GM21576 (cell line): ENCODE measurements at regions not wholly inside any gene's neighbourhood (a gene's known extent, or its start where the extent isn't known, plus 50 kb on each side); places are given as distances from the start of the nearest gene placed in this dataset.
"Not testable (repeated sequence)": the region's sequence is repeated elsewhere in the genome, so short reads cannot be mapped to it uniquely, and the experiment has no call there.

Experiments used
- ATAC-seq: cut with Tn5 transposase; IDR thresholded peaks from one replicate; pipeline ENCODE4 v1.9.1; 2021; ENCODE audit warnings: mild to moderate bottlenecking, moderate library complexity; ENCODE audit not compliant: unreplicated experiment

DNA sequence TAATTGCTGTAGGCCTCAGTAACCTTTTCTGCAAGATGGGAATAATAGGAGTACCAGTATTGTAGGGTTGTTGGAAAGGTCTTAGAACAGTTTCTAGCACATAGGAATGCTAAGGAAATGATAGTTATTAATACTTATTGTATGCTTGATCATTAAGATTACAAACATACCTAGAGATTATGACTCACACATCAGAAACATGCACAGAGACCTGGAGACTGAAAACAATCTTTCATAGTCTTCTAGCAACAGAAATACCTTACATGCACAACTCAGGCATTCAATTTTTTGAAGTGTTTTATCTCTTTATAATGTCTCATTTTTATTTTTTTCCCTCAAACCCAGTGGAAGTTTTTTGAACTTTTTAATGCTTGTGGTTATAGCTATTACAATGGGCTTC is 104.4 kb upstream of the ZBTB20 start:
- ATAC-seq = no peak

DNA sequence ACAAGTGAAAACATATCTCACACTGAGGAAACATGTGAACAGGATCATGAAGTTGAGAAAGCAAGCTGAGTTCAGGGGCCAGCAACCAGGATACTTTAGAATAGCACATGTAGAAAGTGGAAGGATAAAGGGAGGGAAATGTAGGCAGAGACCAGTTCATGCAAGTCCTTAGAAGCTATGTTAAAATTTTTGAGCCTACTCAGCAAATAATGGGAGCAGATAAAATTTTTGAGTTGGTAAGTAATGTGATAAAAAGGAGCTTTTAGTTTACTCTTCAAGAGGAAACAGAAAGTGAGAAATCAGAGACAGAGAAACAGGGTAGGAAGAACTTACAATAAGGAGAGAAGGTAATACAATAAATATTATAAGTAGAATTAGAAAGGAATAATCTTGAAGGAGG is 105.6 kb upstream of the ZBTB20 start:
- ATAC-seq = no peak

DNA sequence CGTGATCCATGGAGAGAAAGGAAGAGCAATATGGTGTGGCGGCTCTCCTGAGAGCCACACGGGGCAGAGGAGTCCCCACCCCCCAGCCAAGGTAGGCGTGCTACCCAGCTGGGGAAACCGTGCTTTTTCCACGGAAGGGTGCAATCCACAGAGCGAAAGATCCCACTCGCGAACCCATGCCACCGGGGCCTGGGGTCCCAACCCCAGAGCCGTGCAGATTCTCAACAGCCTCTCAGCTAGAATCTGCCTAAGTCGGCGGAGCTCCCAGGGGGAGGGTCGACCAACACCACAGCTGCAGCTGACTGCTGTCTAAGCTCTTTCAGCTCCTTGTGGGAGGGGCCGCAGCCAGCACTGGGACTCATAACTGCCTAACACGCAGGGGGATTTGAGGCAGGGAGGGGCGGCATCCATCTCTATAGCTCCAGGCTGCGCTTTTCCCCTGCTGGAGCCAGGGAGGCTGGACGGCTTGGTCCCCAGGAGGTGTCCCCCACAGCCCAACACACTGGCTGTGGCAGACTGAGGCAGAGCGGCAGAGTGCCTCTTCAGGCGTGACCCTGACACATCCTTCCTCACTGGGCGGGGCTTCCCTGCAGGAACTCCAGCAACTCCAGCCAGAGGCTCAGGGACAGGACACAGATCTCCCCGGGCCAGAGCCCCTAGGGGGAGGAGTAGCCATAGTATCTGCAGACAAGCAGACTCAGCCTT is 107.6 kb upstream of the ZBTB20 start:
- ATAC-seq = no peak

GRCh38 chr3:115255197-115255585 is 108.1 kb upstream of the ZBTB20 start:
- no peak for ATAC-seq

DNA sequence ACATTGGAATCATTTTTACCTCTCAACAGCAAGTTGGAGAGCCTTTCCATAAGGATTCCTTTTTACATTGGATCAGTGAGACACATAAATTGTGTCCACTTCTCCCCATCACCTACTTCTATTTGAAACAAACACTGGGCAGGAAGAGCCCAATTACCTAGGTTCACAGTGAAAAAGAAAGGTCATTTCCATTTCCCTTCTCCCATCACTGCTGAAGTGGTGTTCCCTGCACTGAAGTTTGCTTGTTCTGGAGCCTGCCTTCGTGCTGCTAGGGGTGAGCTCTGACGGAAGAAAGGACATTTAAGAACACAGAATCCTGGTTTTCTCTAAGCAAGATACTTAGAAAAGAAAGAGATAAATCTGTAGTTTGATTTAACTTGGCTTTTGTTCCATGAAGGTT is 123.8 kb upstream of the ZBTB20 start:
- no peak for ATAC-seq

- no peak for ATAC-seq
These were observed 125.1 kb upstream of the ZBTB20 start for GRCh38 chr3:115272036-115272824.

- ATAC-seq = no peak
These were observed 128.8 kb upstream of the ZBTB20 start for GRCh38 chr3:115275896-115276295.

DNA sequence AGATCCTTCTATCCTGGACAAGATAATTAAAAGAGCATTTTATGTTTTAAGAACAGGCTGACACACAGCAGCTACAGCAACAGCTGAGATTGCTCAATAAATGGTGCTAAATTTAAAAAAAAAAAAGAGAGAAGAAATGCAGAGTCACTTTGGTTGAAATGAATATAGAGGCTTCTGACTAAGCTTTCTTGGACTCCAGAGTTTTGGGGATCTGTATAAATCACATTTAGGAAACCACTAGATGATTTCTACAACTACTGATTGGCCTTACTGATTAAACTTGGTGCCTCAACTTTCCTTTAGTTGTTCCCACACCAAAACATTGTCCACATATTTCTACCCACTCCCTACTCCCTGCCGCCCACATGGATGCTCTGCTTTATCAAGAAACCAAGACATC is 132.9 kb upstream of the ZBTB20 start:
- ATAC-seq = no peak

- no peak for ATAC-seq
These were observed 133.4 kb upstream of the ZBTB20 start for GRCh38 chr3:115280506-115280905.

- ATAC-seq = no peak
These were observed 134.9 kb upstream of the ZBTB20 start for GRCh38 chr3:115281697-115282675.

GRCh38 chr3:115284980-115285379 is 137.9 kb upstream of the ZBTB20 start:
- no peak for ATAC-seq

DNA sequence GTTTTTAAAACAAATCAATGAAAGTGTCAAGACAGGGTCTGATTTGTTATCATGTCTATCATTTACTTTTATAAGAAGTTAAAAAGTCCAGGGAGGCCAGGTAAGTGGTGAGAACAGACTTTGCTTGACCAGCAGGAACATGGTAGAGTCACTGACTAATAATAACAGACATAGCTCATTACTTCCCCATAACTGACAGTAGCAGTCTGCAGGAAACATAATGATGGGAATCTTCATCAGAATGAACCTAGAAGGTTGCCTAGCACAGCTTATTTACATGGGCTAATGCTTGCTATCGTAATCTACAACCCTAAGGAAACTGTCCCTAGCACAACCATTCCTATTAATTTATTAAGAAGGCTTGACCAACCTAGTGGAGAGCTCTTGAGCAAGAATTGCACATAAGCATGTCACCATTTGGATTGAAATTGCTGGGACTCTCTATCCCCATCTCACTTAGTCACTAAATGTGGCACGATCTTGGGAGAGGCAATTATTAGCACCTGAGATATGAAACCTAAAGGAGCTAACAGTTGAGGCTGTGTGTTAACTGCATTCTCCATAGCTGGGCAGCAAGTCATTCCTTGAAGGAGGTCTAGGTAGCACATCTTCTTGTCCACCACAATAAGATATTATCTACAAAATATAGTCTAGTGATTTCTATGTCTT is 139.6 kb upstream of the ZBTB20 start:
- ATAC-seq = no peak

DNA sequence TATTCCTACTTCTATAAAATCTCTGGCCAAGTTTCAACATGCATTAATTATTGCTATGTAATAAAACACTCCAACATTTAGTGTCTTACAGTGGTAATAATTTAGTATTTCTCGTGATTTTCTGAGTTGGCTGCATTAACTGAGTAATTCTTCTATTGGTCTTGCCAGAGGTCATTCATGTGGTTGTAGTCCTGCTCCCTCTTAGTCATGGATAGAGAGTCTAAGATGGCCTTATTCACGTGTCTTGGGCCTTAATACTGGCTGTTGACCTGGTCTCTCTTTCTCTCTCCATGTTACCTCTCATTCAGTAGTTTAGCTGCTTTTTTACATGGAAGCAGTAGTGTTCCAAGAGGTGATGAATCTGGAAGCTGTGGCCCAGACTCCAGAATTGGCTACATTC is 140.1 kb upstream of the ZBTB20 start:
- ATAC-seq = no peak

GRCh38 chr3:115292131-115292530 is 145.0 kb upstream of the ZBTB20 start:
- no peak for ATAC-seq

DNA sequence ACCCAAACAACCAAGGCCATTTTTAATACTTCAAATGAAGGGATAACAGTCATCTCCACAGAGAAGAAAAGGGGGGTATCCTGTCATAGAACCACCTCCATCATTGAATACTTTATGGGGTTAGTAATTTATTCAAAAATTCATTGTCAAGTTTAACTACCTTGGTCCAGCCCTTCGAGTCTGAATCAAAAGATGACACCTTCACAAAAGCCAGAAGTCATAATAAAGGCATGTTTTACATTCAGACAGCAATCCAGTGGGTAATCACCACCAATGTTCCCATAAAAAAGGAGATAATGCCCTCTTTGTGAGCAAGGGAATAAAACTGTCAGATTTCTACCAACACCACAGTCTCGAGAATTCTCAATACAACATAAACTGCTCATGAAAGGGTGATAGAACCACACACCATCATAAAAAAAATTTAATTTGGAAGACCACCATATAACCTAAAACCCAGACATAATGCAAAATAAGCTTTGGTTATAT is 145.6 kb upstream of the ZBTB20 start:
- no peak for ATAC-seq

GRCh38 chr3:115293321-115293720 is 146.2 kb upstream of the ZBTB20 start:
- no peak for ATAC-seq

DNA sequence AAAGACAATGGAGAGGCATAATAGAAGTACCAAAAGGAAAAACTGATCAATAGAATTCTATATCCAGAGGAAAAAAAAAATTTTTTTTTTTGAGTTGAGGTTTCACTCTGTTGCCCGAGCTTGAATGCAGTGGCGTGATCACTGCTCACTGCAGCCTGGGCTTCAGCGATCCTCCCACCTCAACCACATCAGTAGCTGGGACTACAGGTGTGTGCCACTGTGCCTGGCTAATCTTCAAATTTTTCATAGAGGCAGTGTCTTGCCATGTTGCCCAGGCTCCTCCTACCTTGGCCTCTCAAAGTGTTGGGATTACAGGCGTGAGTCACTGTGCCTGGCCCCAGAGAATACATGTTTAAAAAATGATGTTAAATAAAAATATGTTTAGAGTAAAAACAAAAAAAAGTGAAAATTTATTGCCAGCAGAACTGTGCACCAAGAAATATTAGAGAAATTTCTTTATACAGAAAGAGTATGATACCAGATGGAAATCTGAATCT is 154.3 kb upstream of the ZBTB20 start:
- no peak for ATAC-seq

DNA sequence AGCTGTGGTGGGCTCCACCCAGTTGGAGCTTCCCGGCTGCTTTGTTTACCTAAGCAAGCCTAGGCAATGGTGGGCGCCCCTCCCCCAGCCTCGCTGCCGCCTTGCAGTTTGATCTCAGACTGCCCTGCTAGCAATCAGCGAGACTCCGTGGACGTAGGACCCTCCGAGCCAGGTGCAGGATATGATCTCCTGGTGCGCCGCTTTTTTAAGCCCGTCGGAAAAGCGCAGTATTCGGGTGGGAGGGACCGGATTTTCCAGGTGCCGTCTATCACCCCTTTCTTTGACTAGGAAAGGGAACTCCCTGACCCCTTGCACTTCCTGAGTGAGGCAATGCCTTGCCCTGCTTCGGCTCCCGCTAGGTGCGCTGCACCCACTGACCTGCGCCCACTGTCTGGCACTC is 170.9 kb upstream of the ZBTB20 start:
- not testable (repeated sequence) for ATAC-seq

DNA sequence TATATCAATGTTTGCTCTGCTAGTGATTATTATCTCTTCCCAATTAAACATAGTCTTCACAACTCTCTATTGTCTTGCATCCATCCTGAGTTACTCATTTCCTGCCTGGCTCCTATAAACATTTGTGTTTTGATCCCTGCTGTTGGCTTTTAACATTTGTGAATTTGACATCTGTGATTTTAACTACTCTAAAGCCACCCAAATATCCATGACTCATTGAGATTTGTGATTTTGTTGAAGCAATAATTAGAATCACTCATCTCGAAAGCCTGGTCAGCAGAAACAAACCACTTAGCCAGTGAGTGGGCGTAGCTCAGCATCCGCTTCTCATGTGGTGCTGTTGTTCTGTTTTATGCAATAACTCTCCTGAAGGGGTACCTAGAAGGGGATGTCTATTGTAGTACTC is 174.3 kb upstream of the ZBTB20 start:
- ATAC-seq = no peak

DNA sequence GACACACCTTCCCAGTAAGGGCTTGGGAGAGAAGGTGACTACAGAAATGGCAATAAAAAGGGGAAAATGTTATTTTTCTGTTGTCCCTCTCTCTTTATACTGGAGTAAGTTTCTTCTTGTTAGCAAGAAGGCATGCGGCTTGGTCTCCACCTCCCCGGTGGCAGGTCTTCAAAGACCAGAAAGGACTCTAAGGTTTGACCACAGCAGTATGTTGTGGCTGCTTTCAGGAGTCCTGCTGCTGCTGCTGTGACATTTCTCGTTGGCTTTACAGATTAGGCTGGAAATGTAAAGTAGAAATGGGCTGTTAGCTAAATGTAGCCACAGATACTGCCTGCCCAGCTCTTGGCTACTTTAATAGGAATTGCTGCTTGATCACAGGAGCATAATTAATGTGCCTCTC is 175.8 kb upstream of the ZBTB20 start:
- ATAC-seq = no peak
